ENCODE measurements at regions not wholly inside any gene's neighbourhood (a gene's known extent, or its start where the extent isn't known, plus 50 kb on each side); places are given as distances from the start of the nearest gene placed in this dataset.

- DNase-seq (ENCODE audit: low read depth), result no peak
These were observed 218.4 kb upstream of the TMEM161B start for GRCh38 chr5:88487066-88487465.

- DNase-seq (ENCODE audit: low read depth), result no peak
These were observed 217.8 kb upstream of the TMEM161B start for GRCh38 chr5:88486431-88486830.

- DNase-seq (ENCODE audit: low read depth), result no peak
These were observed 216.9 kb upstream of the TMEM161B start for GRCh38 chr5:88485531-88485930.

- DNase-seq (ENCODE audit: low read depth), result no peak
These were observed 215.5 kb upstream of the TMEM161B start for GRCh38 chr5:88483964-88484672.

- DNase-seq (ENCODE audit: low read depth), result no peak
These were observed 212.3 kb upstream of the TMEM161B start for GRCh38 chr5:88480801-88481499.

- DNase-seq (ENCODE audit: low read depth), result no peak
These were observed 211.6 kb upstream of the TMEM161B start for GRCh38 chr5:88480245-88480644.

- no peak for DNase-seq (ENCODE audit: low read depth)
These were observed 205.9 kb upstream of the TMEM161B start for GRCh38 chr5:88474574-88474973.

- no peak for DNase-seq (ENCODE audit: low read depth)
These were observed 202.1 kb upstream of the TMEM161B start for GRCh38 chr5:88470745-88471144.

GRCh38 chr5:88459971-88460370 lies 191.3 kb upstream of the TMEM161B start:
- DNase-seq (ENCODE audit: low read depth), result no peak

- no peak for DNase-seq (ENCODE audit: low read depth)
These were observed 184.2 kb upstream of the TMEM161B start for GRCh38 chr5:88452820-88453219.

GRCh38 chr5:88450239-88450638 lies 181.6 kb upstream of the TMEM161B start:
- DNase-seq (ENCODE audit: low read depth), result no peak

- DNase-seq (ENCODE audit: low read depth), result no peak
These were observed 169.4 kb upstream of the TMEM161B start for GRCh38 chr5:88438006-88438405.

GRCh38 chr5:88436290-88436689 lies 167.6 kb upstream of the TMEM161B start:
- DNase-seq (ENCODE audit: low read depth), result no peak

- no peak for DNase-seq (ENCODE audit: low read depth)
These were observed 160.0 kb upstream of the TMEM161B start for GRCh38 chr5:88428633-88429032.

- no peak for DNase-seq (ENCODE audit: low read depth)
These were observed 157.8 kb upstream of the TMEM161B start for GRCh38 chr5:88426441-88426840.

- DNase-seq (ENCODE audit: low read depth), result no peak
These were observed 156.5 kb upstream of the TMEM161B start for GRCh38 chr5:88425124-88425523.

- DNase-seq (ENCODE audit: low read depth), result no peak
These were observed 151.3 kb upstream of the TMEM161B start for GRCh38 chr5:88419931-88420330.

GRCh38 chr5:88407341-88407740 lies 138.7 kb upstream of the TMEM161B start:
- DNase-seq (ENCODE audit: low read depth), result no peak

- DNase-seq (ENCODE audit: low read depth), result no peak
These were observed 137.1 kb upstream of the TMEM161B start for GRCh38 chr5:88405783-88406182.

- no peak for DNase-seq (ENCODE audit: low read depth)
These were observed 135.8 kb upstream of the TMEM161B start for GRCh38 chr5:88404405-88404804.

- DNase-seq (ENCODE audit: low read depth), result no peak
These were observed 133.0 kb upstream of the TMEM161B start for GRCh38 chr5:88401686-88402085.

- no peak for DNase-seq (ENCODE audit: low read depth)
These were observed 132.6 kb upstream of the TMEM161B start for GRCh38 chr5:88401228-88401627.

GRCh38 chr5:88399561-88399960 lies 130.9 kb upstream of the TMEM161B start:
- DNase-seq (ENCODE audit: low read depth), result no peak

GRCh38 chr5:88398316-88398715 lies 129.7 kb upstream of the TMEM161B start:
- DNase-seq (ENCODE audit: low read depth), result no peak
